GM12892 (cell line): ENCODE measurements at regions not wholly inside any gene's neighbourhood (a gene's known extent, or its start where the extent isn't known, plus 50 kb on each side); places are given as distances from the start of the nearest gene placed in this dataset.

Experiments
- POLR2A ChIP-seq: IDR thresholded peaks from 2 replicates; pipeline ENCODE4 v1.6.1; 2011; ENCODE audit warnings: low read depth, low read length, control low read depth
- POLR2AphosphoS5 ChIP-seq: IDR thresholded peaks from 2 replicates; pipeline ENCODE4 v1.6.1; 2011; ENCODE audit warnings: low read depth, low read length, control low read depth
- TAF1 ChIP-seq: IDR thresholded peaks from 2 replicates; pipeline ENCODE4 v1.6.1; 2011; ENCODE audit warnings: low read depth, mild to moderate bottlenecking, control low read depth, low read length, borderline replicate concordance

DNA sequence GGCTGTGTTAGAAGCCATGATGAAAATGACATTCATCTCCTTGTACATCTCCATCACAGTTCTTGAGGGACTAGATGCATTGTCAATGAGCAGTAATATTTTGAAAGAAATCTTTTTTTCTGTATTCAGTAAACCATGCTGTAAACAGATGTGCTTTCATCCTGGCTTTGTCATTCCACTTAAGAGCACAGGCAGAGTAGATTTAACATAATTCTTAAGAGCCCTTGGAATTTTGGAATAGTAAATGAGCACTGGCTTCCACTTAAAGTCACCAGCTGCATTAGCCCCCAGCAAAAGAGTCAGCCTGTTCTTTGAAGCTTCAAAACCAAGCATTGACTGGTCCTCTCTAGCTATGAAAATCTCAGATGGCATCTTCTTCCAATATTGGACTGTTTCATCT is 197.8 kb upstream of the HDDC2 start:
- TF ChIP-seq TAF1 = no peak
- no peak for TF ChIP-seq POLR2AphosphoS5
- no peak for TF ChIP-seq POLR2A
